ENCODE measurements at regions not wholly inside any gene's neighbourhood (a gene's known extent, or its start where the extent isn't known, plus 50 kb on each side); places are given as distances from the start of the nearest gene placed in this dataset.

- Mint-ChIP-seq H3K36me3 (no peaks in the 10 kb centered on the region), H3K9me3 (peaks cover 0 to 8% (median 0%) of the 10 kb centered on the region in 11 donors), H3K4me3 (no peak overlapping the region), H3K4me1 (no peaks in the 10 kb centered on the region), H3K27ac (no peak overlapping the region), H3K27me3 (peaks cover 0 to 20% (median 0%) of the 10 kb centered on the region in 5 donors)
- DNase-seq: no peak
- ChIA-PET POLR2A (no interaction called here), CTCF (no interaction called here)
- H3K4me1 ChIP-seq (ENCODE audit: control insufficient read depth in 2 of 2, insufficient read depth in 2 of 2, low read length in 2 of 2): no peaks in the 10 kb centered on the region
- H3K4me3 ChIP-seq (ENCODE audit: low read length): no peak overlapping the region
- H3K27ac ChIP-seq (ENCODE audit: low read depth, low read length): no peak overlapping the region
- intact Hi-C loops (cut with micrococcal nuclease): no loop called here
- ATAC-seq: peak; percentile 16
- no peaks in the 10 kb centered on the region for H3K36me3 ChIP-seq (ENCODE audit: control insufficient read depth in 2 of 3, insufficient read depth in 3 of 3, low read length in 3 of 3)
- no peaks in the 10 kb centered on the region for H3K27me3 ChIP-seq (ENCODE audit: control insufficient read depth in 2 of 2, insufficient read depth in 2 of 2, low read length in 2 of 2)
- H3K9me3 ChIP-seq (ENCODE audit: control insufficient read depth in 2 of 3, low read length in 3 of 3): no peaks in the 10 kb centered on the region
Observed at GRCh38 chr2:6496376-6496775, 369.3 kb downstream of the CMPK2 start.

DNA sequence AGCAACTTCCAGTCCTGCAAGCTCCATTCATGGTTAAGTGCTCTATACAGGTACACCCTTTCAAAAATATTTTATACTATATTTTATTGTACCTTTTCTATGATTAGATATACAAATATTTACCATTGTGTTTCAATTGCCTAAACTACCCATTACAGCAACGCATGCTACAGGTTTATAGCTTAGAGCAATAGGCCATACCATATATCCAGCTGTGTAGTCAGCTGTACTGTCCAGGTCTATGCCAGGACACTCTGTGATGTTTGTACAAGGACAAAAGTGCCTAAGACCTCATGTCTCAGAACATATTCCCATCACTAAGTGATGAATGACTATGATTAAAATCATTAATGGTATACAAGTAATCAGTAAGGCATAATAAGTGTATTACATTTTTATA, 368.7 kb downstream of the CMPK2 start:
- POLR2A ChIA-PET: no interaction called here

DNA sequence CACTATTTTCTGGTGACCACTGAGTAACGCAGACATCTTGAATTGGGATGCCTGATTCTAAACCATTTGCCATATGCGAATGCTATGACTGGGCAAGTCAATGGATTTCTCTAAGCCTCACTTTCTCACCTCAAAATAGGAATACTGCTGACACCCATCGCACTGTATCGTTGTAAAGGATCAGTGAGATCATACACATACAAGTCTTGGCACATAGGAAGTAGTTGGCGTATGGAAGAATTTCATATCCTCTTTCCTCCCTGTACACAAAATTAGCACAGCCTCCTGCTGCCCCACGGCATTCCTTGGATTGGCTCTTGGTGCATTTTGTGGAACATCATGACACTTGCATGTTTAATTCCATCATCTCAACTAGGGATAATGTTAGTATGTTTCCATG, 366.9 kb downstream of the CMPK2 start:
- Mint-ChIP-seq H3K36me3 (no peaks in the 10 kb centered on the region), H3K27me3 (peaks cover 0 to 12% (median 5%) of the 10 kb centered on the region in 5 donors), H3K4me3 (no peak overlapping the region), H3K4me1 (no peaks in the 10 kb centered on the region), H3K9me3 (peaks cover 0 to 8% (median 0%) of the 10 kb centered on the region in 11 donors), H3K27ac (no peak overlapping the region)
- Histone ChIP-seq H3K36me3 (ENCODE audit: control insufficient read depth in 2 of 3, insufficient read depth in 3 of 3, low read length in 3 of 3) (no peaks in the 10 kb centered on the region), H3K4me3 (ENCODE audit: low read length) (no peak overlapping the region), H3K27me3 (ENCODE audit: control insufficient read depth in 2 of 2, insufficient read depth in 2 of 2, low read length in 2 of 2) (no peaks in the 10 kb centered on the region), H3K9me3 (ENCODE audit: control insufficient read depth in 2 of 3, low read length in 3 of 3) (no peaks in the 10 kb centered on the region), H3K27ac (ENCODE audit: low read depth, low read length) (no peak overlapping the region), H3K4me1 (ENCODE audit: control insufficient read depth in 2 of 2, insufficient read depth in 2 of 2, low read length in 2 of 2) (no peaks in the 10 kb centered on the region)
- no peak for ATAC-seq
- no peak for DNase-seq
- intact Hi-C loops (cut with micrococcal nuclease): no loop called here
- POLR2A ChIA-PET: no interaction called here
- CTCF ChIA-PET: no interaction called here

More for the DNA sequence above, 368.7 kb downstream of the CMPK2 start:
- CTCF ChIA-PET: no interaction called here
- Histone ChIP-seq H3K27me3 (ENCODE audit: control insufficient read depth in 2 of 2, insufficient read depth in 2 of 2, low read length in 2 of 2) (no peaks in the 10 kb centered on the region), H3K36me3 (ENCODE audit: control insufficient read depth in 2 of 3, insufficient read depth in 3 of 3, low read length in 3 of 3) (no peaks in the 10 kb centered on the region), H3K27ac (ENCODE audit: low read depth, low read length) (no peak overlapping the region), H3K4me1 (ENCODE audit: control insufficient read depth in 2 of 2, insufficient read depth in 2 of 2, low read length in 2 of 2) (no peaks in the 10 kb centered on the region), H3K9me3 (ENCODE audit: control insufficient read depth in 2 of 3, low read length in 3 of 3) (no peaks in the 10 kb centered on the region), H3K4me3 (ENCODE audit: low read length) (no peak overlapping the region)
- no peak overlapping the region for H3K27ac Mint-ChIP-seq
- no peak overlapping the region for H3K4me3 Mint-ChIP-seq
- H3K36me3 Mint-ChIP-seq: no peaks in the 10 kb centered on the region
- peaks cover 0 to 15% (median 0%) of the 10 kb centered on the region in 5 donors for H3K27me3 Mint-ChIP-seq
- ATAC-seq (no peak), DNase-seq (no peak)
- H3K4me1 Mint-ChIP-seq: no peaks in the 10 kb centered on the region
- peaks cover 0 to 8% (median 0%) of the 10 kb centered on the region in 11 donors for H3K9me3 Mint-ChIP-seq
- intact Hi-C loops (cut with micrococcal nuclease): no loop called here

DNA sequence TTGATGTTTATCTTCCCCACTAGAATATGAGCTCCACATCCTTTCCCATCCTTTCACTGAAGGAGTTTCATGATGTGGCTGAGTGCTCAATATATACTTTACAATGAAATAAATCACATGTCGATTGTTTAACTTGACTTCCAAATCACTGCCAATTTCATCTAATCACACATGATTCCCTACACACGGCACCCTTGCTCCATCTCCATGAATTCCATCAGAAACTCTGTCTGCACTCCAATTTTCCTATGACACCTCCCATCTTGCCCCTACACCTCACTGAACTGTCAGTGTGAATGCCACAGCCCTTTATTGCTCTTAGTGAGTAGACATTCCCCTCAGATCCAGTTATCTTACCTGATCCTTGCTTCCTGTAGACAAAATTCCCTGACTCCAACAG, 366.0 kb downstream of the CMPK2 start:
- Histone ChIP-seq H3K27ac (ENCODE audit: low read depth, low read length) (no peak overlapping the region), H3K36me3 (ENCODE audit: control insufficient read depth in 2 of 3, insufficient read depth in 3 of 3, low read length in 3 of 3) (no peaks in the 10 kb centered on the region), H3K4me3 (ENCODE audit: low read length) (no peak overlapping the region), H3K4me1 (ENCODE audit: control insufficient read depth in 2 of 2, insufficient read depth in 2 of 2, low read length in 2 of 2) (no peaks in the 10 kb centered on the region), H3K9me3 (ENCODE audit: control insufficient read depth in 2 of 3, low read length in 3 of 3) (no peaks in the 10 kb centered on the region), H3K27me3 (ENCODE audit: control insufficient read depth in 2 of 2, insufficient read depth in 2 of 2, low read length in 2 of 2) (no peaks in the 10 kb centered on the region)
- POLR2A ChIA-PET: no interaction called here
- Mint-ChIP-seq H3K27me3 (peaks cover 0 to 6% (median 5%) of the 10 kb centered on the region in 5 donors), H3K4me3 (no peak overlapping the region), H3K36me3 (no peaks in the 10 kb centered on the region), H3K27ac (no peak overlapping the region), H3K4me1 (no peaks in the 10 kb centered on the region), H3K9me3 (peaks cover 0 to 5% (median 0%) of the 10 kb centered on the region in 11 donors)
- no peak for ATAC-seq
- DNase-seq: no peak
- CTCF ChIA-PET: no interaction called here
- intact Hi-C loops (cut with micrococcal nuclease): no loop called here

- no peak overlapping the region for H3K4me3 Mint-ChIP-seq
- ChIA-PET POLR2A (no interaction called here), CTCF (no interaction called here)
- DNase-seq (no peak), ATAC-seq (no peak)
- no peaks in the 10 kb centered on the region for H3K9me3 ChIP-seq (ENCODE audit: control insufficient read depth in 2 of 3, low read length in 3 of 3)
- no peak overlapping the region for H3K27ac Mint-ChIP-seq
- H3K36me3 Mint-ChIP-seq: no peaks in the 10 kb centered on the region
- H3K4me3 ChIP-seq (ENCODE audit: low read length): no peak overlapping the region
- H3K27me3 ChIP-seq (ENCODE audit: control insufficient read depth in 2 of 2, insufficient read depth in 2 of 2, low read length in 2 of 2): no peaks in the 10 kb centered on the region
- no peaks in the 10 kb centered on the region for H3K4me1 Mint-ChIP-seq
- no peaks in the 10 kb centered on the region for H3K36me3 ChIP-seq (ENCODE audit: control insufficient read depth in 2 of 3, insufficient read depth in 3 of 3, low read length in 3 of 3)
- H3K9me3 Mint-ChIP-seq: peaks cover 0 to 5% (median 0%) of the 10 kb centered on the region in 11 donors
- no peaks in the 10 kb centered on the region for H3K4me1 ChIP-seq (ENCODE audit: control insufficient read depth in 2 of 2, insufficient read depth in 2 of 2, low read length in 2 of 2)
- H3K27me3 Mint-ChIP-seq: peaks cover 0 to 13% (median 5%) of the 10 kb centered on the region in 5 donors
- no peak overlapping the region for H3K27ac ChIP-seq (ENCODE audit: low read depth, low read length)
- intact Hi-C loops (cut with micrococcal nuclease): no loop called here
Observed at GRCh38 chr2:6506361-6506794, 359.3 kb downstream of the CMPK2 start.

DNA sequence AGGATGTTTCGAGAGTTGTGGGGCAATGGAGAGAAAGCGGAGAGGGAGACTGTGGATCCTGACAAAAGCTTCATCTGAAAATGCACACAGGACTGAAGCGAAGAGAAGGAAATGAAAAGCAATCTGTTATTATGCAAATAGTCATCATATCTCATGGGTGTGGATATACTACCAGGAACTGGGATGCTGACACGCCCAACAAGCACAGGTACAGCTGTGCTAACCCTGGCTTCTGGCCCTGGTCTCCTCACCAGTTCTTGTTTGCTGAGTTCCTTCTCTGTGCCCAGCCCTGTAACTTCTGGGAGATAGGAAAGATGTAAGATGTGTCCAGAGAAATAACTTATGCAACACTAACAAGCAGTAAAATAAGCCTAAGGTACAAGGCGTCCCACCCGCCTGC, 358.8 kb downstream of the CMPK2 start:
- POLR2A ChIA-PET: no interaction called here
- Histone ChIP-seq H3K27ac (ENCODE audit: low read depth, low read length) (no peak overlapping the region), H3K27me3 (ENCODE audit: control insufficient read depth in 2 of 2, insufficient read depth in 2 of 2, low read length in 2 of 2) (no peaks in the 10 kb centered on the region)

GRCh38 chr2:6510532-6510931, 355.2 kb downstream of the CMPK2 start:
- POLR2A ChIA-PET: no interaction called here
- intact Hi-C loops (cut with micrococcal nuclease): no loop called here
- ATAC-seq: no peak

More for the DNA sequence above, 358.8 kb downstream of the CMPK2 start:
- CTCF ChIA-PET: no interaction called here
- Mint-ChIP-seq H3K4me1 (no peaks in the 10 kb centered on the region), H3K27me3 (peaks cover 0 to 18% (median 5%) of the 10 kb centered on the region in 5 donors), H3K27ac (no peak overlapping the region), H3K36me3 (no peaks in the 10 kb centered on the region), H3K9me3 (peaks cover 0 to 5% (median 0%) of the 10 kb centered on the region in 11 donors), H3K4me3 (no peak overlapping the region)
- no peaks in the 10 kb centered on the region for H3K4me1 ChIP-seq (ENCODE audit: control insufficient read depth in 2 of 2, insufficient read depth in 2 of 2, low read length in 2 of 2)
- ATAC-seq: no peak
- no peak overlapping the region for H3K4me3 ChIP-seq (ENCODE audit: low read length)
- intact Hi-C loops (cut with micrococcal nuclease): no loop called here
- DNase-seq: no peak
- H3K9me3 ChIP-seq (ENCODE audit: control insufficient read depth in 2 of 3, low read length in 3 of 3): no peaks in the 10 kb centered on the region
- no peaks in the 10 kb centered on the region for H3K36me3 ChIP-seq (ENCODE audit: control insufficient read depth in 2 of 3, insufficient read depth in 3 of 3, low read length in 3 of 3)

More at GRCh38 chr2:6510532-6510931, 355.2 kb downstream of the CMPK2 start:
- Histone ChIP-seq H3K36me3 (ENCODE audit: control insufficient read depth in 2 of 3, insufficient read depth in 3 of 3, low read length in 3 of 3) (no peaks in the 10 kb centered on the region), H3K9me3 (ENCODE audit: control insufficient read depth in 2 of 3, low read length in 3 of 3) (no peaks in the 10 kb centered on the region), H3K27me3 (ENCODE audit: control insufficient read depth in 2 of 2, insufficient read depth in 2 of 2, low read length in 2 of 2) (no peaks in the 10 kb centered on the region), H3K27ac (ENCODE audit: low read depth, low read length) (no peak overlapping the region), H3K4me1 (ENCODE audit: control insufficient read depth in 2 of 2, insufficient read depth in 2 of 2, low read length in 2 of 2) (no peaks in the 10 kb centered on the region), H3K4me3 (ENCODE audit: low read length) (no peak overlapping the region)
- H3K27ac Mint-ChIP-seq: no peak overlapping the region
- CTCF ChIA-PET: no interaction called here
- peaks cover 0 to 26% (median 5%) of the 10 kb centered on the region in 5 donors for H3K27me3 Mint-ChIP-seq
- H3K4me3 Mint-ChIP-seq: no peak overlapping the region
- H3K4me1 Mint-ChIP-seq: no peaks in the 10 kb centered on the region
- H3K36me3 Mint-ChIP-seq: no peaks in the 10 kb centered on the region
- H3K9me3 Mint-ChIP-seq: peaks cover 0 to 4% (median 0%) of the 10 kb centered on the region in 11 donors
- no peak for DNase-seq
